K562 (cell line): ENCODE measurements at regions not wholly inside any gene's neighbourhood (a gene's known extent, or its start where the extent isn't known, plus 50 kb on each side); places are given as distances from the start of the nearest gene placed in this dataset.

Source experiments
- ATAC-seq: fragments of 200-7000 bp; cut with Tn5 transposase; 3 replicates; pipeline ENCODE4 v1.9.1; 2020; ENCODE audit warnings: moderate library complexity
- BruUV-seq: library from RNA; stranded (reverse); fragments of 400-500 nt; replicated peaks from 2 replicates; lab custom pipeline; 2021; lab: Mats Ljungman, UMichigan
- CTCF ChIA-PET: fragments of 300-600 bp; formaldehyde crosslinking; extraction: SDS; loops from one replicate; lab custom pipeline; 2021; ENCODE audit warnings: low intra/inter-chr PET ratio; lab: Yijun Ruan, JAX
- POLR2A ChIA-PET: fragments of 300-600, 350-650 bp; sonication (Branson Sonifier 250); formaldehyde crosslinking; extraction: SDS; loops from one replicate; lab custom pipeline; 2021; ENCODE audit warnings: antibody characterized with exemption, inconsistent platforms; lab: Yijun Ruan, JAX
- DNase-seq, 4 experiments: peaks; one replicate each; pipeline versions ENCODE4 v3.0.0 to v3.0.0-alpha.2; 2011 to 2018; ENCODE audit warnings: low spot score in 3 of 4, mixed read lengths in 3 of 4; ENCODE audit errors: extremely low read depth in 1 of 4
- FAIRE-seq: peaks from 2 replicates; lab custom pipeline; 2011; peaks lifted over from hg19 to GRCh38; lab: Jason Lieb, UNC
- H2AFZ ChIP-seq: 2 replicates; pipeline ENCODE4 v1.6.0; 2011; ENCODE audit warnings: low read depth, low read length, control low read depth, inconsistent platforms
- H3K27ac ChIP-seq: fragments of 200-600 bp; 3 replicates; pipeline ENCODE4 v1.8.0; 2011; ENCODE audit warnings: low read depth, mild to moderate bottlenecking, control low read depth, inconsistent platforms, low read length, moderate library complexity, mixed read lengths; ENCODE audit errors: extremely low read depth
- H3K27me3 ChIP-seq, 2 experiments: fragments of 300-600 bp in 1 of 2; 2 replicates in 1 of 2; 3 replicates in 1 of 2; pipeline versions ENCODE4 v1.6.0 to v1.8.0; 2011; ENCODE audit warnings: inconsistent platforms in 2 of 2, low read length in 2 of 2, mild to moderate bottlenecking in 1 of 2, mixed read lengths in 1 of 2, moderate library complexity in 1 of 2; ENCODE audit not compliant: control insufficient read depth in 2 of 2, insufficient read depth in 2 of 2
- H3K36me3 ChIP-seq: fragments of 300-600 bp; 3 replicates; pipeline ENCODE4 v1.8.0; 2011; ENCODE audit warnings: mild to moderate bottlenecking, low read length, inconsistent platforms; ENCODE audit not compliant: control insufficient read depth, insufficient read depth
- H3K4me1 ChIP-seq, 2 experiments: fragments of 200-600 bp in 1 of 2; replicated peaks in 1 of 2; 2 replicates in 1 of 2; 3 replicates in 1 of 2; pipeline versions ENCODE4 v1.5.1 to v1.8.0; 2011; ENCODE audit warnings: inconsistent platforms in 2 of 2, low read length in 2 of 2, mild to moderate bottlenecking in 1 of 2, mixed read lengths in 1 of 2, moderate library complexity in 1 of 2; ENCODE audit not compliant: control insufficient read depth in 2 of 2, insufficient read depth in 2 of 2
- H3K4me2 ChIP-seq: 2 replicates; pipeline ENCODE4 v1.6.1; 2011; ENCODE audit warnings: low read length, control low read depth, inconsistent platforms, mixed read lengths; ENCODE audit not compliant: insufficient read depth
- H3K4me3 ChIP-seq: fragments of 200-600 bp; sonication (generic), shearing (Covaris generic); 2 replicates; pipeline ENCODE4 v1.5.1; 2016; ENCODE audit warnings: control low read depth, inconsistent platforms
- H3K79me2 ChIP-seq: fragments of 200-600 bp; 3 replicates; pipeline ENCODE4 v1.8.0; 2011; ENCODE audit warnings: low read length, inconsistent platforms; ENCODE audit not compliant: control insufficient read depth, insufficient read depth
- H3K9ac ChIP-seq, 2 experiments: 2 replicates each; pipeline versions ENCODE4 v1.6.0 to v1.6.1; 2011; ENCODE audit warnings: low read depth in 2 of 2, low read length in 2 of 2, control low read depth in 1 of 2, inconsistent platforms in 1 of 2, mild to moderate bottlenecking in 1 of 2, mixed read lengths in 1 of 2; ENCODE audit not compliant: insufficient read depth in 1 of 2
- H3K9me1 ChIP-seq: one replicate; pipeline ENCODE4 v1.6.0; 2011; ENCODE audit warnings: inconsistent platforms, mild to moderate bottlenecking, low read length, moderate library complexity; ENCODE audit not compliant: control insufficient read depth, insufficient read depth
- H3K9me3 ChIP-seq: replicated peaks from 2 replicates; pipeline ENCODE4 v1.5.1; 2011; ENCODE audit warnings: low read depth, low read length, inconsistent platforms; ENCODE audit not compliant: control insufficient read depth, insufficient read depth
- H4K20me1 ChIP-seq: replicated peaks from 2 replicates; pipeline ENCODE4 v1.6.1; 2011; ENCODE audit warnings: low read length, inconsistent platforms, mixed read lengths; ENCODE audit not compliant: control insufficient read depth, insufficient read depth
- ATF4 ChIP-seq: fragments of 450-650 bp; formaldehyde crosslinking; IDR thresholded peaks from 2 replicates; pipeline ENCODE4 v1.4.0; 2022; ENCODE audit warnings: mild to moderate bottlenecking, moderate library complexity
- EGR1 ChIP-seq: fragments of 450-650 bp; conservative IDR thresholded peaks from 2 replicates; pipeline ENCODE4 v1.6.1; 2017; ENCODE audit warnings: mild to moderate bottlenecking
- GATAD2B ChIP-seq: fragments of 450-650 bp; IDR thresholded peaks from 2 replicates; pipeline ENCODE4 v1.6.1; 2017; ENCODE audit warnings: mild to moderate bottlenecking, borderline replicate concordance
- NCOA6 ChIP-seq: fragments of 450-650 bp; IDR thresholded peaks from 2 replicates; pipeline ENCODE4 v1.6.1; 2017; ENCODE audit warnings: mild to moderate bottlenecking
- RBM39 ChIP-seq: fragments of 200-400 bp; formaldehyde crosslinking; optimal IDR thresholded peaks from 2 replicates; pipeline ENCODE3; 2018; ENCODE audit warnings: low read depth, low read length
- SPI1 ChIP-seq: IDR thresholded peaks from 2 replicates; pipeline ENCODE4 v1.6.1; 2011; ENCODE audit warnings: low read depth, low read length, control low read depth, borderline replicate concordance
- WHSC1 ChIP-seq: IDR thresholded peaks from one replicate; pipeline ENCODE4 v1.6.1; 2012; ENCODE audit warnings: low read length, control low read depth, inconsistent platforms
- ZC3H4 ChIP-seq: sonication (generic); formaldehyde crosslinking; IDR thresholded peaks from 2 replicates; pipeline ENCODE4 v1.9.0; 2021; ENCODE audit warnings: missing genetic modification reagents, borderline replicate concordance
- ZFX ChIP-seq: sonication (generic); formaldehyde crosslinking; IDR thresholded peaks from 2 replicates; pipeline ENCODE4 v1.8.0; 2022; ENCODE audit warnings: mild to moderate bottlenecking, missing genetic modification reagents, moderate library complexity
- ZNF584 ChIP-seq: fragments of 200-800 bp; sonication (Bioruptor generic); IDR thresholded peaks from 2 replicates; pipeline ENCODE4 v1.6.1; 2016; ENCODE audit warnings: low read depth, mild to moderate bottlenecking, missing genetic modification characterization, missing compliant biosample characterization
- WGBS: fragments of 100-300 bp; shearing (Covaris generic); methylation state at CpG from one replicate; pipeline ENCODE4 v1.1.6; 2016; ENCODE audit warnings: low coverage, mixed read lengths; ENCODE audit not compliant: insufficient coverage; ENCODE audit errors: missing lambda C conversion rate; 5-methylcytosine and 5-hydroxymethylcytosine counted together
- in situ Hi-C: fragments of 300-500 bp; cut with MboI; formaldehyde crosslinking; loops from 4 replicates; pipeline ENCODE4 v1.15.0; 2018; ENCODE audit warnings: inconsistent platforms, mixed read lengths
- intact Hi-C: fragments of 100-400 bp; cut with micrococcal nuclease; formaldehyde crosslinking; loops from 2 replicates; pipeline ENCODE4 v1.14.2; 2022
- TF ChIP-seq, protein P1 (sequence below): fragments of 250-450 bp; sonication (Bioruptor Pico); IDR thresholded peaks from 2 replicates; pipeline ENCODE4 v1.9.0; 2021; ENCODE audit warnings: mild to moderate bottlenecking, inconsistent platforms
- TF ChIP-seq, protein P2 (sequence below): fragments of 450-650 bp; conservative IDR thresholded peaks from 2 replicates; pipeline ENCODE4 v1.6.1; 2016; ENCODE audit warnings: missing genetic modification characterization, low read depth, mild to moderate bottlenecking, control low read depth, missing compliant biosample characterization

DNA sequence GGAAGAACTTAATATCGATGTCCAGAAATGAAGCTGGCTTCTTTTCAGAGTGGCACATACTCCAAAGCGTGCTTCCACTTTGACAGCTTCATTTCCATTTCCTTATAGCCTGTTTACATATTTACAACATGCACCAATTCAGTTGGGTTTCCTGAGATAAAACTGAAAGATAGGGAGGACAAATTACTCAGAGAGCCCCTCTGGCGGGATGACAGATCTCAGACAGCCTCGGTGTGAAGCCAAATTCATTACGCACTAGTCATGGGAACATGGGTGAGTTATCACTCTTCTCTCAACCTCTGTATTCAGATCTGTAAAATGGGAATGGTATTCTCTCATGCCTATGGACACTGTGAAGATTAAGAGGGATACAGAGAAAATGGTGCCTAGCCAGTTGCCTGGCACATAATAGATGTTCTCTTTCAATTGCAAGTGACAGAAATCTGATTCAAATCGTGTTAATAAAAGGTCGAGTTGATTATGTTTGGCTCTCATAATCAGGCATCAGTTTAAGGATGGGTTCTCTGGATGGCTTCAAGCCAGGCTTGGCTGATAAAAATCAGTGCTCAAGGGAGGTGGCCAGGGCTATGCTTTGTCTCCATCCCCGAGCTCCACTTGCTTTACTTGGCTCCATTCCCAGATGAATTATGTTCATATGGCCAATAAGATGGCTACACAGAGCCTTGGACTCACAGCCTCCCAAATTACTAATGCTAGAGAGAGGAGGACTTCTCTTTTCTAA is 132.2 kb upstream of the C1QTNF7 start:
- Histone ChIP-seq H3K36me3 (no peaks in the 10 kb centered on the region), H4K20me1 (no peaks in the 10 kb centered on the region), H2AFZ (no peak overlapping the region), H3K4me2 (no peak overlapping the region), H3K9ac (no peak overlapping the region), H3K4me1 (no peaks in the 10 kb centered on the region), H3K9me1 (no peaks in the 10 kb centered on the region), H3K79me2 (no peaks in the 10 kb centered on the region), H3K9me3 (no peaks in the 10 kb centered on the region), H3K27me3 (no peaks in the 10 kb centered on the region), H3K4me3 (no peak overlapping the region), H3K27ac (no peak overlapping the region)
- ChIA-PET CTCF (no interaction called here), POLR2A (no interaction called here)
- intact Hi-C loops = no loop called here
- in situ Hi-C loops = no loop called here
- TF ChIP-seq WHSC1 = no peak
- no peak for TF ChIP-seq SPI1
- TF ChIP-seq RBM39 = no peak
- TF ChIP-seq ZC3H4 (CRISPR knock-in tag) = no peak
- no peak for TF ChIP-seq NCOA6
- TF ChIP-seq GATAD2B = no peak
- TF ChIP-seq, protein P1, sequence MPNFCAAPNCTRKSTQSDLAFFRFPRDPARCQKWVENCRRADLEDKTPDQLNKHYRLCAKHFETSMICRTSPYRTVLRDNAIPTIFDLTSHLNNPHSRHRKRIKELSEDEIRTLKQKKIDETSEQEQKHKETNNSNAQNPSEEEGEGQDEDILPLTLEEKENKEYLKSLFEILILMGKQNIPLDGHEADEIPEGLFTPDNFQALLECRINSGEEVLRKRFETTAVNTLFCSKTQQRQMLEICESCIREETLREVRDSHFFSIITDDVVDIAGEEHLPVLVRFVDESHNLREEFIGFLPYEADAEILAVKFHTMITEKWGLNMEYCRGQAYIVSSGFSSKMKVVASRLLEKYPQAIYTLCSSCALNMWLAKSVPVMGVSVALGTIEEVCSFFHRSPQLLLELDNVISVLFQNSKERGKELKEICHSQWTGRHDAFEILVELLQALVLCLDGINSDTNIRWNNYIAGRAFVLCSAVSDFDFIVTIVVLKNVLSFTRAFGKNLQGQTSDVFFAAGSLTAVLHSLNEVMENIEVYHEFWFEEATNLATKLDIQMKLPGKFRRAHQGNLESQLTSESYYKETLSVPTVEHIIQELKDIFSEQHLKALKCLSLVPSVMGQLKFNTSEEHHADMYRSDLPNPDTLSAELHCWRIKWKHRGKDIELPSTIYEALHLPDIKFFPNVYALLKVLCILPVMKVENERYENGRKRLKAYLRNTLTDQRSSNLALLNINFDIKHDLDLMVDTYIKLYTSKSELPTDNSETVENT = no peak
- TF ChIP-seq, protein P2, sequence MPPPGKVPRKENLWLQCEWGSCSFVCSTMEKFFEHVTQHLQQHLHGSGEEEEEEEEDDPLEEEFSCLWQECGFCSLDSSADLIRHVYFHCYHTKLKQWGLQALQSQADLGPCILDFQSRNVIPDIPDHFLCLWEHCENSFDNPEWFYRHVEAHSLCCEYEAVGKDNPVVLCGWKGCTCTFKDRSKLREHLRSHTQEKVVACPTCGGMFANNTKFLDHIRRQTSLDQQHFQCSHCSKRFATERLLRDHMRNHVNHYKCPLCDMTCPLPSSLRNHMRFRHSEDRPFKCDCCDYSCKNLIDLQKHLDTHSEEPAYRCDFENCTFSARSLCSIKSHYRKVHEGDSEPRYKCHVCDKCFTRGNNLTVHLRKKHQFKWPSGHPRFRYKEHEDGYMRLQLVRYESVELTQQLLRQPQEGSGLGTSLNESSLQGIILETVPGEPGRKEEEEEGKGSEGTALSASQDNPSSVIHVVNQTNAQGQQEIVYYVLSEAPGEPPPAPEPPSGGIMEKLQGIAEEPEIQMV (tag) = no peak
- no peak for TF ChIP-seq ZFX (CRISPR knock-in tag)
- TF ChIP-seq ZNF584 = no peak
- no peak for TF ChIP-seq ATF4
- TF ChIP-seq EGR1 = no peak
- ATAC-seq (no peak), DNase-seq (no peak), FAIRE-seq (no peak)
- 2% methylated on average over 8 of the region's 8 CpGs for WGBS
- BruUV-seq = no TSS peak
